ENCODE measurements at regions not wholly inside any gene's neighbourhood (a gene's known extent, or its start where the extent isn't known, plus 50 kb on each side); places are given as distances from the start of the nearest gene placed in this dataset.

- no peak for ATAC-seq (ENCODE audit: insufficient read depth, low read depth)
- no peaks in the 10 kb centered on the region for H3K36me3 ChIP-seq (ENCODE audit: insufficient read depth, low read length)
- no peak overlapping the region for H3K4me2 ChIP-seq (ENCODE audit: insufficient read depth, low read length)
- no peaks in the 10 kb centered on the region for H3K79me2 ChIP-seq (ENCODE audit: insufficient read depth, low read length)
- no peak for TF ChIP-seq CTCF (IDR thresholded peaks at IDR 0.05; ENCODE audit: borderline replicate concordance, extremely low read depth, low read length, poor library complexity, severe bottlenecking)
- no peak for TF ChIP-seq EZH2 (IDR thresholded peaks at IDR 0.05; ENCODE audit: borderline replicate concordance, low read depth, low read length, severe bottlenecking)
- no peak overlapping the region for H3K27ac ChIP-seq (ENCODE audit: low read length)
- H3K4me1 ChIP-seq (ENCODE audit: insufficient read depth, low read length), result no peaks in the 10 kb centered on the region
- no peak overlapping the region for H3K9ac ChIP-seq (ENCODE audit: low read depth, low read length)
- no peaks in the 10 kb centered on the region for H3K27me3 ChIP-seq (ENCODE audit: insufficient read depth, low read length, poor library complexity)
- no peaks in the 10 kb centered on the region for H4K20me1 ChIP-seq (ENCODE audit: insufficient read depth, low read length)
- H3K4me3 ChIP-seq (ENCODE audit: low read depth in 1 of 2, low read length in 2 of 2), result no peak overlapping the region
- no peak for DNase-seq
- H2AFZ ChIP-seq (ENCODE audit: low read depth, low read length), result no peak overlapping the region
- no peaks in the 10 kb centered on the region for H3K9me3 ChIP-seq (ENCODE audit: insufficient read depth, low read length, severe bottlenecking)
Measured at GRCh38 chr13:70812481-70812880, 704.2 kb upstream of the KLHL1 start.

GRCh38 chr13:70809588-70809987, 701.3 kb upstream of the KLHL1 start:
- Histone ChIP-seq H3K4me2 (ENCODE audit: insufficient read depth, low read length) (no peak overlapping the region), H3K27me3 (ENCODE audit: insufficient read depth, low read length, poor library complexity) (no peaks in the 10 kb centered on the region), H3K79me2 (ENCODE audit: insufficient read depth, low read length) (no peaks in the 10 kb centered on the region), H4K20me1 (ENCODE audit: insufficient read depth, low read length) (no peaks in the 10 kb centered on the region), H3K36me3 (ENCODE audit: insufficient read depth, low read length) (no peaks in the 10 kb centered on the region), H3K4me1 (ENCODE audit: insufficient read depth, low read length) (no peaks in the 10 kb centered on the region), H3K27ac (ENCODE audit: low read length) (no peak overlapping the region), H3K9me3 (ENCODE audit: insufficient read depth, low read length, severe bottlenecking) (no peaks in the 10 kb centered on the region), H2AFZ (ENCODE audit: low read depth, low read length) (no peak overlapping the region), H3K9ac (ENCODE audit: low read depth, low read length) (no peak overlapping the region), H3K4me3 (ENCODE audit: low read depth in 1 of 2, low read length in 2 of 2) (no peak overlapping the region)
- DNase-seq (no peak), ATAC-seq (ENCODE audit: insufficient read depth, low read depth) (no peak)
- TF ChIP-seq EZH2 (IDR thresholded peaks at IDR 0.05; ENCODE audit: borderline replicate concordance, low read depth, low read length, severe bottlenecking) (no peak), CTCF (IDR thresholded peaks at IDR 0.05; ENCODE audit: borderline replicate concordance, extremely low read depth, low read length, poor library complexity, severe bottlenecking) (no peak)

GRCh38 chr13:70798385-70798784, 690.1 kb upstream of the KLHL1 start:
- H3K79me2 ChIP-seq (ENCODE audit: insufficient read depth, low read length), result no peaks in the 10 kb centered on the region
- H3K4me1 ChIP-seq (ENCODE audit: insufficient read depth, low read length), result no peaks in the 10 kb centered on the region
- no peak overlapping the region for H2AFZ ChIP-seq (ENCODE audit: low read depth, low read length)
- TF ChIP-seq EZH2 (IDR thresholded peaks at IDR 0.05; ENCODE audit: borderline replicate concordance, low read depth, low read length, severe bottlenecking) (no peak), CTCF (IDR thresholded peaks at IDR 0.05; ENCODE audit: borderline replicate concordance, extremely low read depth, low read length, poor library complexity, severe bottlenecking) (no peak)
- no peaks in the 10 kb centered on the region for H3K9me3 ChIP-seq (ENCODE audit: insufficient read depth, low read length, severe bottlenecking)
- ATAC-seq (ENCODE audit: insufficient read depth, low read depth), result no peak
- no peaks in the 10 kb centered on the region for H3K27me3 ChIP-seq (ENCODE audit: insufficient read depth, low read length, poor library complexity)
- no peak overlapping the region for H3K4me2 ChIP-seq (ENCODE audit: insufficient read depth, low read length)
- no peaks in the 10 kb centered on the region for H3K36me3 ChIP-seq (ENCODE audit: insufficient read depth, low read length)
- H4K20me1 ChIP-seq (ENCODE audit: insufficient read depth, low read length), result no peaks in the 10 kb centered on the region
- H3K4me3 ChIP-seq (ENCODE audit: low read depth in 1 of 2, low read length in 2 of 2), result no peak overlapping the region
- no peak for DNase-seq
- H3K27ac ChIP-seq (ENCODE audit: low read length), result no peak overlapping the region
- H3K9ac ChIP-seq (ENCODE audit: low read depth, low read length), result no peak overlapping the region

GRCh38 chr13:70795484-70795883, 687.2 kb upstream of the KLHL1 start:
- Histone ChIP-seq H3K9ac (ENCODE audit: low read depth, low read length) (no peak overlapping the region), H2AFZ (ENCODE audit: low read depth, low read length) (no peak overlapping the region), H3K27ac (ENCODE audit: low read length) (no peak overlapping the region), H3K79me2 (ENCODE audit: insufficient read depth, low read length) (no peaks in the 10 kb centered on the region), H3K36me3 (ENCODE audit: insufficient read depth, low read length) (no peaks in the 10 kb centered on the region), H3K9me3 (ENCODE audit: insufficient read depth, low read length, severe bottlenecking) (no peaks in the 10 kb centered on the region), H3K4me3 (ENCODE audit: low read depth in 1 of 2, low read length in 2 of 2) (no peak overlapping the region), H4K20me1 (ENCODE audit: insufficient read depth, low read length) (no peaks in the 10 kb centered on the region), H3K27me3 (ENCODE audit: insufficient read depth, low read length, poor library complexity) (no peaks in the 10 kb centered on the region), H3K4me2 (ENCODE audit: insufficient read depth, low read length) (no peak overlapping the region), H3K4me1 (ENCODE audit: insufficient read depth, low read length) (no peaks in the 10 kb centered on the region)
- TF ChIP-seq CTCF (IDR thresholded peaks at IDR 0.05; ENCODE audit: borderline replicate concordance, extremely low read depth, low read length, poor library complexity, severe bottlenecking), result no peak
- TF ChIP-seq EZH2 (IDR thresholded peaks at IDR 0.05; ENCODE audit: borderline replicate concordance, low read depth, low read length, severe bottlenecking), result no peak
- DNase-seq (no peak), ATAC-seq (ENCODE audit: insufficient read depth, low read depth) (no peak)

Data from DND-41 (cell line).